GM19452 (cell line): ENCODE measurements at regions not wholly inside any gene's neighbourhood (a gene's known extent, or its start where the extent isn't known, plus 50 kb on each side); places are given as distances from the start of the nearest gene placed in this dataset.

Source experiments
- ATAC-seq: cut with Tn5 transposase; IDR thresholded peaks from one replicate; pipeline ENCODE4 v1.9.1; 2021; ENCODE audit not compliant: unreplicated experiment

DNA sequence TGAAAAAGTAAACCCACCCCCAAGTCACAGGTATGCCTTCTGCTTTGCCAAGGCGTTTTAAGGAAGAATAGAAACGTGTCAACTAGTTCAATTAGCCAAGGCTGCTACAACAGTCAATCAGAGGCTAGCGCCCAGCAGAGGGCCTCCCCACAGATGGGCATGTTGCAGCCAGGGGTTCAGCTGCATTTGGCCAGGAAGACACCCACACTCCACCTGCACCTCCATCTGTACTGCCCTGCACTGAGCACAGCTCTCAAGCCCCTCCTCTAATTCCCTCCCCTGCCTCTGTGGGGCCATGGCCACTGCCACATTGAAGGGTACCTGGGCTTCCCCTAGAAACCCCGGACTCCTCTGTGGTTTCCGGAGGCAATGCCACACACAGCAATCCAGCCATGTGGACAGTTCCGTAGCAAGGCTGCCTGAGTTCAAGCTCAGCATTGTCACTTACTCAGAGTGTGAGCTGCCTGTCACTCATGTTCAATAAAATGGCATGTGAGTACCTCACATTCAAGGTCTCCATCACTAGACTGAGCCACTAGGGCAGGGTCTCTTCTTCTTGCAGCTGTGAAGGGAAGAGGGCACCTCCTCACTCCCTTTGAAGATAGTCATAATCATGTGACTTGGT, 248.4 kb downstream of the IRX2 start:
- ATAC-seq: no peak

DNA sequence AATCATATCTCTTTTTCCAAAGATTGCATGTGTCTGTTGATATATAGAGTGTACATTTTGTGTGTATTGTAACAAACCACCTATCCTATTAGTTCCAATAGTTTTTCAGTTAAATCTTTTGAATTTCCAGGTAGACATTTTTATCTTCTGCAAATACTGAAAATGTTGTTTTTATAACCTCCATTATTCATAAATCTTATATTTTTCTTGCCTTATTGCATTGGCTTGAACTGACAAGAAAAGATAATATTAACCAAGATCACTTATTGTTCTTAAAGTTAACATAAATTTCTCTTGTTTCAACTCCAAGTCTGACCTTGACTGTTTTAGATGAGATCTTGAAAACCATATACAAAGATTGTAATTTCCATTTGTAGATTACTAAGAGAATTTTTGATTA, 251.6 kb downstream of the IRX2 start:
- ATAC-seq: no peak

- no peak for ATAC-seq
Observed at GRCh38 chr5:2496891-2497290, 254.6 kb downstream of the IRX2 start.

GRCh38 chr5:2496126-2496525, 255.4 kb downstream of the IRX2 start:
- ATAC-seq: no peak

- no peak for ATAC-seq
Observed at GRCh38 chr5:2493356-2493755, 258.1 kb downstream of the IRX2 start.

GRCh38 chr5:2492476-2492875, 259.0 kb downstream of the IRX2 start:
- ATAC-seq: no peak

- no peak for ATAC-seq
Observed at GRCh38 chr5:2491846-2492245, 259.6 kb downstream of the IRX2 start.

DNA sequence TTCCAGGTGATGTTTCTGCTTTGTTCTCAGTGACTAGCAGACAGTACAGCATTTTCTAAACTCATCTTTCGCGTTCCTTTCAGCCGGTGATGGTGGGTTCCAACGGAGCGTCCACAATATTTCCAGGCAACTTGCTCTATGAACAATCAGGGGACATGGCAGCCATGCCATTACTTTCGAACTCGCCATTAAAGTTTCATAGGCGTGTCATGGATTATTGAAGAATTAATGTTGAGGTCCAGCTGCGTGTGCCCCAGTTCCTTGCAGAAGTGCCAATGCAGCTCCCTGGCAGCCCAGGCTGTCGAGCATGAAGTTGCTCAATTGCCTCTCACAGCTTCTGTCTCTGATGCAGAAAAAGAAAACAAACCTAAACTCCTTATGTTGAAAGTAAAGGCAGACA, 262.2 kb downstream of the IRX2 start:
- ATAC-seq: no peak

DNA sequence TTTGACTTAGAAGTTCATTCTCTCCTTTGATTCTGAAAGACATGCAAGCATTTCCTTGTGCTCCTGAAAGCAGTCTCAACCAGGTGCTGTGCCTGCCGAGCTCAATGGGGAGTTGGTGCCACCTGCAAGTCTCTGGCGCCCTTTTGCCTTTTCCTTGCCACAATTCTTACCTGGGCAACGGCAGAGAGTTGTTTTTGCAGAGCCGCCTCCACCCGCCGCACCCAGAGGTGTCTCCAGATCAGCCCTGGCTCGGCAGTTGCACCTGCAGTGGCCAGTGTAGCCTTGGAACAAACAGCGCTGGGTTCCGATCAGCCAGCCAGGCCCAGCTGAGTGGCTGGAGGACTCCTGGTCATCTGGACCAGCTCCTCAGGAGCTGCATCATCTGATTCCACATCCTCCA, 262.9 kb downstream of the IRX2 start:
- no peak for ATAC-seq

GRCh38 chr5:2487152-2487763, 264.2 kb downstream of the IRX2 start:
- no peak for ATAC-seq

DNA sequence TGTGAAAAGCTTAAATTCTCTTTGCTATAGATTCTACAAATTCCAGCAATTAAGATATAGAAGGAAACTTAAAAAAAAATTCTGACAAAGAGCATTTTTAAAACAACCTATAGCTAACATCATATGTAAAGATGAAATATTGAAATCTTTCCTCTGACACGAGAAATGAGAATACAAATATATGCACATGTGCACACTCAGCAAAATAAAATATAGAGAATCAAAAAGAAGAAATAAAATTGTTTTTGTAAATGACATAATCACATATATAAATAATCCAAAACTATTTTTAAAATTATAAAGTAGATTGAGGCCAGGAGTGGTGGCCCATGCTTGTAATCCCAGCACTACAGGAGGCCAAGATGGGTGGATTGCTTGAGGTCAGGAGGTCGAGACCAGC, 265.1 kb downstream of the IRX2 start:
- ATAC-seq: no peak

- no peak for ATAC-seq
Observed at GRCh38 chr5:2482778-2483177, 268.7 kb downstream of the IRX2 start.

DNA sequence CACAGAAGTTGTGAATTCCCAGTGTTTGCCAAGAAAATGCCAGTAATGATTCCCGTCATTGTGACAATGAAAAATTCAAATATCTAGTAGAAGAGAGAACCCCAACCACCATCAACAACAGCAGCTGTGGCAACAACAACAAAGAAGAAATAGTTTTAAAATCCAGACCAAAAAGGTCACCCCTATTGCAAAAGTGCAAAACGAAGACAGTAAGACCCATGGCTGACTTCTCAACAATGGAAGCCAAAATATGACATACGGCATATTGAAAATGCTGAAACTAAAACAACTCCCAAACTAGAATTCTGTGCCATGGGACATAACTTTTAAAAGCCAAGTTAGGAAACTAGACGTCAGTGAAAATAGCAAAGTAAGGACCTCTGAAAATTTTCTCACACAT, 270.6 kb downstream of the IRX2 start:
- ATAC-seq: no peak

GRCh38 chr5:2475902-2476301, 275.6 kb downstream of the IRX2 start:
- no peak for ATAC-seq

DNA sequence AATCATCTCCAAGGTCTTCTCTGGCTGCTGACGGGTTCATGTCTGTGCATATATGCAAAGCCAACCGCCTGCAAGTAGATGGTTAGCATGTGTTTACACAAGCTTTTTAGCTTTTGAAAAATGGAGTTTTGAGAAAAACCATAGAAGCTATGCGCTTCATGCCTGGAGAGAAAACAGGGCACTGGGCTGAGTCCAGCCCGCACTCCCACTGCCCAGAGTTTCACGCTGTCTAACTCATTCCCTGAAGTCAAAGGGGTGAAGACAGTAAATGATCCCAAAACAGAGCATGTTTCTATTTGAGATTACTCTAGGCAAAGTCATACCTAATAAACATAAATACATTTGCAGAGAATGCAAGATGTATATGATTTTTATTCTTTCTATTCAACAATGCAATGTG, 278.8 kb downstream of the IRX2 start:
- ATAC-seq: no peak

DNA sequence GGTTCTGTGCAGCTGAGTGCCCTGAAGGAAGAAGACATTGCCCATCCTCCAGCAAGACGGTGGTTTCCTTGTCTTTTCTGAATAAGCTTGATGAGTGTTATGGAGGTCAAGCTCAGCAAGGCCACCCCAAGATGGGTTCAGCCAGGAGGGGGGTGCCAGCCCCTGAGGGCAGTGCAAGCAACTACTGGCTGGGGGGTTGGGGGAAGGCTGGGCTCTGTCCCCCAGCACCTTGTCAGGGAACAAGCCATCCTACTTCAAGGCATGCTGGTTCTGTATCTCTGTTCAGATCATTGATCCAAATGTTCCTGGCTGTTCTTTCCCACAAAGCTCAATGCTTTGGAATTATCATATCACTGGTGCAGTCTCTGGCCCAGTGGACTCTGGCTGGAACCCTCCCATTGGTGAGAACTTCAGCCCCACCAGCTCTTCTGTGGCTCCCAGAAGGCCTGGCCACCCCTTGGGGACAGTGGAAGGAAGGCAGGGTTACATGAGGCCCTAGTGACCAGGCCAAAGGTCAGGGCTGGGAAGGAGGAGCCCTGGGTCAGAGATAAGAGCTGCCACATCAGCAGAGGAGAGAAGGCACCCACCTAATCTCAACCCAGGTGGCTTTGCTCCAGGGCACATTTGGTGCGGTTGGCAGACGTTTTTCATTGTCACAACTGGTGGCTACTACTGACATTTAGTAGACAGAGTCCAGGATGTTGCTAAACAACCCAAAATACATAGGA, 280.2 kb downstream of the IRX2 start:
- no peak for ATAC-seq

DNA sequence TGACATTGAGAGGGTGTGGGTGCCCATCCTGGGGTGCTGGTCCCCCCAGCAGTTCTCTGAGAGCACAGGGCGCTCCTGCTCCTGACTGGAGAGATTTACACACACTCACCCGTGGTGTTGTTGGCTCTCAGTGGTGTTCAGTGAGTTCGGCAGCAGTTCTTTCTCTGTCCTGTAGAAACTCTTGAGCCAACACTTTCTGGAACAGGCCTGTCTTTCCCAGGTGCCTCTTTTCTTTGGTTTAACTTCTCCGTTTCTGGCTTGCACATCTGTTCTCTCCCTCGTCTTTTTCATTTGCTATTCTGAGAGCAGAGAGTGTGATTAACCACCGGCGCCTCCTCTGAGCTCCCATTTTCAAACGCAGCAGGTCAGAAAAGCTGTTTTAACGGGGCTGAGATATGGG, 284.5 kb downstream of the IRX2 start:
- no peak for ATAC-seq

GRCh38 chr5:2465383-2465782, 286.1 kb downstream of the IRX2 start:
- no peak for ATAC-seq

DNA sequence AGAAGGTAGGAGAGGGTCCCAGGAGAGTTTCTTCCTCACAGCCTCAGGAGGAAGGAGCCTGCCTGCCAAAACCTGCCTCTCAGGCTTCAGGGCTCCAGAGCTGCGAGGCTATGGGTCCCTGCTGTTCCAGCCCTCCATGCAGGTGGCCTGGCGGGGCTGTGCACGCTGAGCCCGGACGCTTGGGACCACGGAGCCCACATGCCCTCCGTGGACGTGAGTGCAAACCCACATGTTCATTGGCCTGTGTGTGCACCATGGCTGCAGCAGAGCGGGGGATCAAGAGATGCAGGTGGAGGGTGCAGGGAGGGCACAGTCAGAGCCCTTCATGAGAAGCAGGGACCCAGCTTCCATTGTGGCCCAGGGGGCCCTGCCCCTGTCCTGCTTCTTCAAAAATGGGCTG, 287.3 kb downstream of the IRX2 start:
- ATAC-seq: no peak

GRCh38 chr5:2461701-2462691, 289.5 kb downstream of the IRX2 start:
- ATAC-seq: no peak

DNA sequence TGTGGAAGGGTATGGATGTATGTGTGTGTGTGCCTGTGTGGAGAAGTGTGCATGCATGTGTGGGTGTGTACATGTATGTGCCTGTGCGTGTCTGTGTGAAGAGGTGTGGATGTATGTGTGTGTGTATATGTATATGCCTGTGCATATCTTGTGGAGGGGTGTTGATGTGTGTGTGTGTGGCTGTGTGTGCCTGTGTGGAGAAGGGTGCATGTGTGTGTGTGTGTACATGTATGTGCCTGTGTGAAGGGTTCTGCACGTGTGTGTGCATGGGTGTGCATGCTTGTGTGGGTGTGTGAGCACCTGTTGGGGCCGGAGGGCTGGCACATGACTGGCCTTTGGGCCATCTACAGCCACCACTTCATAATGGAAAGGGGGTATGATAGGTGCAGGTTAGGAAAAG, 291.4 kb downstream of the IRX2 start:
- no peak for ATAC-seq
